Upper lobe of left lung (tissue), 4 donors: ENCODE measurements at regions not wholly inside any gene's neighbourhood (a gene's known extent, or its start where the extent isn't known, plus 50 kb on each side); places are given as distances from the start of the nearest gene placed in this dataset.

Experiments
- EP300 ChIP-seq, 4 donors: sonication (generic); formaldehyde crosslinking; IDR thresholded peaks; one replicate each; pipeline ENCODE4 v1.5.1; 2017; ENCODE audit warnings: antibody characterized with exemption in 4 of 4, control low read depth in 2 of 4
- TF ChIP-seq, protein P1 (sequence below), 6 experiments: fragments of 450-650 bp in 4 of 6; fragments of 200-600 bp in 2 of 6; sonication (generic) in 2 of 6; IDR thresholded peaks; one replicate each; pipeline ENCODE4 v1.5.1; 2016 to 2019; ENCODE audit warnings: antibody characterized with exemption in 6 of 6

DNA sequence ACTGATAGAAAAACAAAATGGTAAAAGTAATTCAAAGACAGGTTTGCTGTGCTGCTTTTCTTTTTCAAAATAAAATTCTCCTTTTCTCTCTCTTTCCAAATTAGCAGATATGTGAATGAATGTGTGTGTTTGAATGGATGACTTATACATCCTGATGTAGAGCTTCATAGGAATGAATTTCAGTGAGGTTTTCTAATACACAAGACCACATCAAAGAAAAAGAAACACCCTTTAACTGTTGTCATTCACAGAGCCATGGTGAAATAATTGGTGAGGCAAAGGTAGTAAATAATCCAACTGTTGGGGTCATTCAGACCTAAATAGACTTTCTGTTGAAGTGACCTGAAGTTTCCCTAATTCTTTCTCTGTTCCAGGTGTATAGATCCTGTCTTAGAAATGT lies 139.1 kb upstream of the ZPLD1 start:
- no peak for TF ChIP-seq EP300 (IDR thresholded peaks at IDR 0.05)
- TF ChIP-seq, protein P1, sequence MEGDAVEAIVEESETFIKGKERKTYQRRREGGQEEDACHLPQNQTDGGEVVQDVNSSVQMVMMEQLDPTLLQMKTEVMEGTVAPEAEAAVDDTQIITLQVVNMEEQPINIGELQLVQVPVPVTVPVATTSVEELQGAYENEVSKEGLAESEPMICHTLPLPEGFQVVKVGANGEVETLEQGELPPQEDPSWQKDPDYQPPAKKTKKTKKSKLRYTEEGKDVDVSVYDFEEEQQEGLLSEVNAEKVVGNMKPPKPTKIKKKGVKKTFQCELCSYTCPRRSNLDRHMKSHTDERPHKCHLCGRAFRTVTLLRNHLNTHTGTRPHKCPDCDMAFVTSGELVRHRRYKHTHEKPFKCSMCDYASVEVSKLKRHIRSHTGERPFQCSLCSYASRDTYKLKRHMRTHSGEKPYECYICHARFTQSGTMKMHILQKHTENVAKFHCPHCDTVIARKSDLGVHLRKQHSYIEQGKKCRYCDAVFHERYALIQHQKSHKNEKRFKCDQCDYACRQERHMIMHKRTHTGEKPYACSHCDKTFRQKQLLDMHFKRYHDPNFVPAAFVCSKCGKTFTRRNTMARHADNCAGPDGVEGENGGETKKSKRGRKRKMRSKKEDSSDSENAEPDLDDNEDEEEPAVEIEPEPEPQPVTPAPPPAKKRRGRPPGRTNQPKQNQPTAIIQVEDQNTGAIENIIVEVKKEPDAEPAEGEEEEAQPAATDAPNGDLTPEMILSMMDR (IDR thresholded peaks at IDR 0.05), result no peak
